ENCODE measurements at regions not wholly inside any gene's neighbourhood (a gene's known extent, or its start where the extent isn't known, plus 50 kb on each side); places are given as distances from the start of the nearest gene placed in this dataset.

DNA sequence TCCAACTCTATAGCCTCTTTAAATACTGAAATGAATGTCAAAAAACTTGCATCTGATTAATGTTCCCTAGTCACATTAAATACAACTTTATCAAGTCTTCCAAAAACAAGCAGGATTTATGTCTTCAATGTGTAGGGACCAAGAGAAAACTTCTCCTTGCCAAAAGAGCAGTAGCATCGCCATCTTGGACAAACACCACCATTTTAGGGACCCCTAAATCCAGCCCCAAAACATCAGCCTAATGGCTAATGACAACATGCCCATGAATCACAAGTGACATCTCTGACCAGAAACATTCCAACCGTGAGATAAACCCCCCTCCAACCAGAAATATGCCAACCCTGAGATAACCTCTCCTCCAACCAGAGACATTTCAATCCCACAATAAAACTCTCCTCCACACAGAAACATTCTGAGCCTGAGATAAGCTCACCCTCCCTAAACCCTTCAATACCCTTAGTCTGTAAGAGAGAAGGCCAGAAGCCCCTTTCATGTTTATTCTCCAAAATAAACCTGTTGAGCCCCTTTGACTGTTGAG is 697.4 kb downstream of the TRAM1L1 start:
- no peak overlapping the region for H3K9ac ChIP-seq (ENCODE audit: insufficient read depth, low read length, poor library complexity, severe bottlenecking)
- H3K27ac ChIP-seq (ENCODE audit: low read depth in 1 of 2, low read length in 2 of 2), result no peak overlapping the region
- no peak overlapping the region for H3K4me3 Mint-ChIP-seq
- no peaks in the 10 kb centered on the region for H3K36me3 ChIP-seq (replicated peaks in 1 of 2; ENCODE audit: control insufficient read depth in 1 of 2, insufficient read depth in 2 of 2, low read length in 2 of 2)
- H3K79me2 ChIP-seq (ENCODE audit: insufficient read depth, low read length), result no peaks in the 10 kb centered on the region
- no peaks in the 10 kb centered on the region for H3K36me3 Mint-ChIP-seq
- intact Hi-C loops (cut with micrococcal nuclease), result no loop called here
- H3K4me1 Mint-ChIP-seq, result no peaks in the 10 kb centered on the region
- no peaks in the 10 kb centered on the region for H3K4me1 ChIP-seq (ENCODE audit: control insufficient read depth in 1 of 2, insufficient read depth in 2 of 2, low read length in 2 of 2)
- H4K20me1 ChIP-seq (ENCODE audit: insufficient read depth, low read length), result no peaks in the 10 kb centered on the region
- H2AFZ ChIP-seq (ENCODE audit: insufficient read depth, low read depth, low read length, poor library complexity, severe bottlenecking), result no peak overlapping the region
- DNase-seq, result no peak
- H3K27ac Mint-ChIP-seq, result no peak overlapping the region
- WGBS (ENCODE audit: insufficient coverage), result 85% methylated on average over 2 of the region's 2 CpGs
- H3K9me3 Mint-ChIP-seq, result peaks cover 0 to 4% (median 0%) of the 10 kb centered on the region in 7 donors
- H3K4me3 ChIP-seq (replicated peaks in 1 of 3; ENCODE audit: low read depth in 2 of 3, low read length in 3 of 3), result no peak overlapping the region
- no peaks in the 10 kb centered on the region for H3K9me3 ChIP-seq (replicated peaks in 1 of 2; ENCODE audit: control insufficient read depth in 1 of 2, insufficient read depth in 1 of 2, low read length in 2 of 2)
- no peak overlapping the region for H3K4me2 ChIP-seq (replicated peaks; ENCODE audit: extremely low read depth, low read length, poor library complexity, severe bottlenecking)
- TF ChIP-seq, protein P1, sequence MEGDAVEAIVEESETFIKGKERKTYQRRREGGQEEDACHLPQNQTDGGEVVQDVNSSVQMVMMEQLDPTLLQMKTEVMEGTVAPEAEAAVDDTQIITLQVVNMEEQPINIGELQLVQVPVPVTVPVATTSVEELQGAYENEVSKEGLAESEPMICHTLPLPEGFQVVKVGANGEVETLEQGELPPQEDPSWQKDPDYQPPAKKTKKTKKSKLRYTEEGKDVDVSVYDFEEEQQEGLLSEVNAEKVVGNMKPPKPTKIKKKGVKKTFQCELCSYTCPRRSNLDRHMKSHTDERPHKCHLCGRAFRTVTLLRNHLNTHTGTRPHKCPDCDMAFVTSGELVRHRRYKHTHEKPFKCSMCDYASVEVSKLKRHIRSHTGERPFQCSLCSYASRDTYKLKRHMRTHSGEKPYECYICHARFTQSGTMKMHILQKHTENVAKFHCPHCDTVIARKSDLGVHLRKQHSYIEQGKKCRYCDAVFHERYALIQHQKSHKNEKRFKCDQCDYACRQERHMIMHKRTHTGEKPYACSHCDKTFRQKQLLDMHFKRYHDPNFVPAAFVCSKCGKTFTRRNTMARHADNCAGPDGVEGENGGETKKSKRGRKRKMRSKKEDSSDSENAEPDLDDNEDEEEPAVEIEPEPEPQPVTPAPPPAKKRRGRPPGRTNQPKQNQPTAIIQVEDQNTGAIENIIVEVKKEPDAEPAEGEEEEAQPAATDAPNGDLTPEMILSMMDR (IDR thresholded peaks at IDR 0.05), result no peak
- H3K27me3 ChIP-seq (ENCODE audit: control insufficient read depth in 2 of 2, insufficient read depth in 2 of 2, low read length in 2 of 2), result no peaks in the 10 kb centered on the region
- H3K27me3 Mint-ChIP-seq (ENCODE audit: low read depth in 3 of 3), result no peaks in the 10 kb centered on the region

DNA sequence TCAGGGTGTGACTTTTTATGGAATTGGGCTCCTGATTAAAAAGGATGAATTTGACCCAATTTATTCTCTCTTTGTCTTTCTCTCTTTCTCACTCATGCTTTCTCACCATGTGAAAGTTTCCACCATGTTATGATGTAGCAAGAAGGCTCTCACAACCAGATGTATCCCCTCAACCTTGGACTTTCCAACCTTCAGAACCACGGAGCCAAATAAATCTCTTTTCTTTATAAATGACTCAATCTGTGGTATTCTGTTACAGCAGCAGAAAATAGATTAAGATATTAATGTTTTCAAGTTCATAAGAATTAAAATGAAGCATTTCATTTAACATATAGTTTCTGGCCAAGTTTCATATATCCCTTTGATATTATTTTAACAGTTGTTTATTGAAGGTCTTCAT is 698.5 kb downstream of the TRAM1L1 start:
- H3K27ac Mint-ChIP-seq, result no peak overlapping the region
- TF ChIP-seq, protein P1 (IDR thresholded peaks at IDR 0.05), result no peak
- Histone ChIP-seq H3K36me3 (replicated peaks in 1 of 2; ENCODE audit: control insufficient read depth in 1 of 2, insufficient read depth in 2 of 2, low read length in 2 of 2) (no peaks in the 10 kb centered on the region), H3K4me2 (replicated peaks; ENCODE audit: extremely low read depth, low read length, poor library complexity, severe bottlenecking) (no peak overlapping the region), H2AFZ (ENCODE audit: insufficient read depth, low read depth, low read length, poor library complexity, severe bottlenecking) (no peak overlapping the region), H3K27ac (ENCODE audit: low read depth in 1 of 2, low read length in 2 of 2) (no peak overlapping the region), H3K9ac (ENCODE audit: insufficient read depth, low read length, poor library complexity, severe bottlenecking) (no peak overlapping the region), H4K20me1 (ENCODE audit: insufficient read depth, low read length) (no peaks in the 10 kb centered on the region), H3K4me1 (ENCODE audit: control insufficient read depth in 1 of 2, insufficient read depth in 2 of 2, low read length in 2 of 2) (no peaks in the 10 kb centered on the region), H3K9me3 (replicated peaks in 1 of 2; ENCODE audit: control insufficient read depth in 1 of 2, insufficient read depth in 1 of 2, low read length in 2 of 2) (no peaks in the 10 kb centered on the region), H3K79me2 (ENCODE audit: insufficient read depth, low read length) (no peaks in the 10 kb centered on the region), H3K4me3 (replicated peaks in 1 of 3; ENCODE audit: low read depth in 2 of 3, low read length in 3 of 3) (no peak overlapping the region), H3K27me3 (ENCODE audit: control insufficient read depth in 2 of 2, insufficient read depth in 2 of 2, low read length in 2 of 2) (no peaks in the 10 kb centered on the region)
- no peaks in the 10 kb centered on the region for H3K4me1 Mint-ChIP-seq
- H3K27me3 Mint-ChIP-seq (ENCODE audit: low read depth in 3 of 3), result no peaks in the 10 kb centered on the region
- intact Hi-C loops (cut with micrococcal nuclease), result no loop called here
- peaks cover 0 to 4% (median 0%) of the 10 kb centered on the region in 7 donors for H3K9me3 Mint-ChIP-seq
- no peak overlapping the region for H3K4me3 Mint-ChIP-seq
- no peaks in the 10 kb centered on the region for H3K36me3 Mint-ChIP-seq
- whole genome bisulfite sequencing (ENCODE audit: insufficient coverage), result no CpG with 5 or more reads among the region's 1 CpG
- DNase-seq, result no peak

All from CD14-positive monocyte (primary cell).